IPS-20b (cell line): ENCODE measurements at regions not wholly inside any gene's neighbourhood (a gene's known extent, or its start where the extent isn't known, plus 50 kb on each side); places are given as distances from the start of the nearest gene placed in this dataset.
"Not testable (repeated sequence)": the region's sequence is repeated elsewhere in the genome, so short reads cannot be mapped to it uniquely, and the experiment has no call there.

ENCODE experiments used
- H3K27ac ChIP-seq: one replicate; pipeline ENCODE4 v1.5.1; 2013; ENCODE audit warnings: low read length
- H3K27me3 ChIP-seq: 2 replicates; pipeline ENCODE4 v1.6.1; 2013; ENCODE audit warnings: mild to moderate bottlenecking, low read length, inconsistent platforms; ENCODE audit not compliant: insufficient read depth
- H3K36me3 ChIP-seq: 2 replicates; pipeline ENCODE4 v1.6.1; 2013; ENCODE audit warnings: low read depth, mild to moderate bottlenecking, inconsistent platforms, low read length, moderate library complexity; ENCODE audit not compliant: insufficient read depth
- H3K4me1 ChIP-seq: 2 replicates; pipeline ENCODE4 v1.6.1; 2013; ENCODE audit warnings: mild to moderate bottlenecking, control low read depth, inconsistent platforms, low read length, moderate library complexity; ENCODE audit not compliant: insufficient read depth
- H3K4me3 ChIP-seq: 2 replicates; pipeline ENCODE4 v1.5.1; 2013; ENCODE audit warnings: mild to moderate bottlenecking, low read length, inconsistent platforms
- H3K9ac ChIP-seq: 2 replicates; pipeline ENCODE4 v1.6.1; 2013; ENCODE audit warnings: low read depth, mild to moderate bottlenecking, inconsistent platforms, low read length, moderate library complexity
- H3K9me3 ChIP-seq: 2 replicates; pipeline ENCODE4 v1.6.1; 2013; ENCODE audit warnings: mild to moderate bottlenecking, low read depth, low read length, inconsistent platforms; ENCODE audit not compliant: insufficient read depth

GRCh38 chr7:9919-10318, 182.5 kb upstream of the FAM20C start:
- not testable (repeated sequence) for H3K4me3 ChIP-seq, H3K4me1 ChIP-seq, H3K9ac ChIP-seq, H3K27ac ChIP-seq, H3K27me3 ChIP-seq, H3K9me3 ChIP-seq, H3K36me3 ChIP-seq

- not testable (repeated sequence) for H3K9me3 ChIP-seq, H3K9ac ChIP-seq, H3K4me3 ChIP-seq, H3K27ac ChIP-seq, H3K36me3 ChIP-seq, H3K27me3 ChIP-seq, H3K4me1 ChIP-seq
These were observed 159.6 kb upstream of the FAM20C start for GRCh38 chr7:32565-33280.

GRCh38 chr7:35121-35541, 157.2 kb upstream of the FAM20C start:
- not testable (repeated sequence) for H3K4me3 ChIP-seq, H3K9me3 ChIP-seq, H3K4me1 ChIP-seq, H3K27me3 ChIP-seq, H3K36me3 ChIP-seq, H3K9ac ChIP-seq, H3K27ac ChIP-seq

- not testable (repeated sequence) for H3K9me3 ChIP-seq, H3K9ac ChIP-seq, H3K4me3 ChIP-seq, H3K36me3 ChIP-seq, H3K4me1 ChIP-seq, H3K27ac ChIP-seq, H3K27me3 ChIP-seq
These were observed 155.8 kb upstream of the FAM20C start for GRCh38 chr7:36539-36938.

- H3K4me1 ChIP-seq, H3K9ac ChIP-seq, H3K36me3 ChIP-seq, H3K27ac ChIP-seq, H3K9me3 ChIP-seq, H3K4me3 ChIP-seq, H3K27me3 ChIP-seq: not testable (repeated sequence)
These were observed 154.7 kb upstream of the FAM20C start for GRCh38 chr7:37656-38055.

- H3K36me3 ChIP-seq, H3K27ac ChIP-seq, H3K27me3 ChIP-seq, H3K9ac ChIP-seq, H3K4me3 ChIP-seq, H3K4me1 ChIP-seq, H3K9me3 ChIP-seq: not testable (repeated sequence)
These were observed 153.9 kb upstream of the FAM20C start for GRCh38 chr7:38444-38843.

GRCh38 chr7:39984-40740, 152.2 kb upstream of the FAM20C start:
- not testable (repeated sequence) for H3K4me3 ChIP-seq, H3K4me1 ChIP-seq, H3K27ac ChIP-seq, H3K9me3 ChIP-seq, H3K27me3 ChIP-seq, H3K9ac ChIP-seq, H3K36me3 ChIP-seq

- Histone ChIP-seq H3K4me3 (no peak overlapping the region), H3K27me3 (peaks cover 15% of the 10 kb centered on the region), H3K9ac (no peak overlapping the region), H3K4me1 (no peaks in the 10 kb centered on the region), H3K9me3 (no peaks in the 10 kb centered on the region), H3K36me3 (no peaks in the 10 kb centered on the region), H3K27ac (no peak overlapping the region)
These were observed 151.3 kb upstream of the FAM20C start for GRCh38 chr7:40799-41750.

- Histone ChIP-seq H3K9me3 (no peaks in the 10 kb centered on the region), H3K27me3 (peaks cover 15% of the 10 kb centered on the region), H3K4me1 (no peaks in the 10 kb centered on the region), H3K9ac (no peak overlapping the region), H3K4me3 (no peak overlapping the region), H3K27ac (no peak overlapping the region), H3K36me3 (no peaks in the 10 kb centered on the region)
These were observed 150.3 kb upstream of the FAM20C start for GRCh38 chr7:41917-42565.

GRCh38 chr7:43791-44540, 148.4 kb upstream of the FAM20C start:
- peaks cover 15% of the 10 kb centered on the region for H3K27me3 ChIP-seq
- no peak overlapping the region for H3K4me3 ChIP-seq
- no peaks in the 10 kb centered on the region for H3K9me3 ChIP-seq
- no peak overlapping the region for H3K27ac ChIP-seq
- no peak overlapping the region for H3K9ac ChIP-seq
- H3K36me3 ChIP-seq: no peaks in the 10 kb centered on the region
- H3K4me1 ChIP-seq: no peaks in the 10 kb centered on the region

GRCh38 chr7:44541-44896, 147.9 kb upstream of the FAM20C start:
- Histone ChIP-seq H3K4me1 (no peaks in the 10 kb centered on the region), H3K27ac (no peak overlapping the region), H3K36me3 (no peaks in the 10 kb centered on the region), H3K4me3 (no peak overlapping the region), H3K27me3 (peaks cover 15% of the 10 kb centered on the region), H3K9ac (no peak overlapping the region), H3K9me3 (no peaks in the 10 kb centered on the region)
